Breast epithelium (tissue), 4 donors: ENCODE measurements at regions not wholly inside any gene's neighbourhood (a gene's known extent, or its start where the extent isn't known, plus 50 kb on each side); places are given as distances from the start of the nearest gene placed in this dataset.
"Not testable (repeated sequence)": the region's sequence is repeated elsewhere in the genome, so short reads cannot be mapped to it uniquely, and the experiment has no call there.

Source experiments
- DNase-seq, 2 donors: peaks; one replicate each; pipeline ENCODE4 v3.0.0-alpha.2; 2019; ENCODE audit warnings: low spot score in 2 of 2
- H3K27ac ChIP-seq, 2 donors: fragments of 200-600 bp; sonication (generic) in 1 of 2; one replicate each; pipeline ENCODE4 v1.5.1; 2016 to 2019; ENCODE audit warnings: mild to moderate bottlenecking in 1 of 2
- H3K27me3 ChIP-seq, 2 donors: fragments of 200-600 bp; sonication (generic) in 1 of 2; one replicate each; pipeline versions ENCODE4 v1.5.1 to v1.6.0; 2017 to 2019; ENCODE audit warnings: control low read depth in 1 of 2, mild to moderate bottlenecking in 1 of 2
- H3K36me3 ChIP-seq: fragments of 200-600 bp; one replicate; pipeline ENCODE4 v1.5.1; 2019
- H3K4me1 ChIP-seq, 2 donors: fragments of 200-600 bp; sonication (generic); one replicate each; pipeline ENCODE4 v1.5.1; 2016 to 2019; ENCODE audit warnings: control low read depth in 1 of 2
- H3K4me3 ChIP-seq, 3 donors: fragments of 200-600 bp; sonication (generic); 1 replicate in 2 of 3; 2 replicates in 1 of 3; pipeline ENCODE4 v1.5.1; 2016 to 2019; ENCODE audit warnings: mild to moderate bottlenecking in 3 of 3, moderate library complexity in 2 of 3
- H3K9me3 ChIP-seq, 2 donors: fragments of 200-600 bp; sonication (generic) in 1 of 2; one replicate each; pipeline ENCODE4 v1.5.1; 2016 to 2019; ENCODE audit warnings: control low read depth in 1 of 2
- CTCF ChIP-seq, 3 donors: fragments of 450-650 bp; IDR thresholded peaks; one replicate each; pipeline ENCODE4 v1.5.1; 2016 to 2017; ENCODE audit warnings: antibody characterized with exemption in 3 of 3, mild to moderate bottlenecking in 3 of 3, moderate library complexity in 3 of 3
- POLR2A ChIP-seq: fragments of 450-650 bp; IDR thresholded peaks from one replicate; pipeline ENCODE4 v1.6.1; 2016; ENCODE audit warnings: antibody characterized with exemption, mild to moderate bottlenecking, moderate library complexity
- POLR2AphosphoS5 ChIP-seq, 3 donors: sonication (generic); formaldehyde crosslinking; IDR thresholded peaks; one replicate each; pipeline ENCODE4 v1.6.1; 2017; ENCODE audit warnings: antibody characterized with exemption in 3 of 3
- intact Hi-C: fragments of 100-400 bp; cut with DNase I; formaldehyde crosslinking; loops from one replicate; pipeline ENCODE4 v1.15.1; 2023; ENCODE audit warnings: low total_unique reads

DNA sequence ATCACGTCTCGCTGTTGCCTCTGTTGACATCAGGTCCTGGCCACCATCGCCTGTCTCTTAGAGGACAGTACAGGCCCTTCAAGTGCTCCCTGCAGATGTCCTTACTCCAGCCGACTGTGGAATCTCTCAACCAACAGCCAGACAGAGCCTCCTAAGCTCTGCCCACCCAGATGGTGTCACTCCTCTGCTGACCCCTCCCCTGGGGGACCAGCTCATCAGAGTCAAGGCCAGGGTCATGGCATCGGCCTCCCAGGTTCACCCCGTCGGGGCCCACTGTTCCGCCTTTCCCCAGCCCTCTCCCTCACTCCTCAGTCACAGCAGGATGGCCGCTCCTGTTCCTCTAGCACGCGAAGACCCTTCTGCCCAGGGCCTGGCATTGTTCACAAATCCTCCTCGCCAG lies 157.3 kb upstream of the TMEM132C start:
- Histone ChIP-seq H3K4me1 (no peaks in the 10 kb centered on the region), H3K36me3 (no peaks in the 10 kb centered on the region), H3K9me3 (no peaks in the 10 kb centered on the region), H3K27me3 (no peaks in the 10 kb centered on the region), H3K4me3 (no peak overlapping the region), H3K27ac (no peak overlapping the region)
- intact Hi-C loops, result no loop called here
- no peak for DNase-seq
- no peak for TF ChIP-seq CTCF (IDR thresholded peaks at IDR 0.05)
- no peak for TF ChIP-seq POLR2AphosphoS5 (IDR thresholded peaks at IDR 0.05)
- no peak for TF ChIP-seq POLR2A

DNA sequence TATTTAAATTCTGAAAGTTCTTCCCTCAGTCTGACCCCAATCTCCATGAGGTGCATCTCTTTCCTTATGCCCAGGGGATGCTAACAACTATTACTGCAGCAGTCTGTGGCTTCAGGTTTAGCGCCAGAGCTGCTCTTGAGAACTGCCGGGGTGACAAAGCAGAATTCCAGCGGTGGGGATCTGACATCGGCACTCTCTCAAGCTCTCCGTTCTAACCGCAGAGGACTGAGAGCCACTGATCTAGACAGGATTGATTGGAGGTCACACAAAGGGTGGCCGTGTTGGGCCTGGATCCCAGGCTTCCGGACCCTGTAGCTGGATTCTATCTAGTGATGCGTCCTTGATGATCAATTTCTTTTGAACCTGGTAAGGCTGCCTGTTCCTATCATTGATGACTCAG lies 155.6 kb upstream of the TMEM132C start:
- no peak for DNase-seq
- TF ChIP-seq CTCF (IDR thresholded peaks at IDR 0.05), result no peak
- TF ChIP-seq POLR2AphosphoS5 (IDR thresholded peaks at IDR 0.05), result no peak
- TF ChIP-seq POLR2A, result no peak
- intact Hi-C loops, result no loop called here
- no peaks in the 10 kb centered on the region for H3K4me1 ChIP-seq
- H3K4me3 ChIP-seq, result no peak overlapping the region
- H3K36me3 ChIP-seq, result no peaks in the 10 kb centered on the region
- no peaks in the 10 kb centered on the region for H3K9me3 ChIP-seq
- no peak overlapping the region for H3K27ac ChIP-seq
- no peaks in the 10 kb centered on the region for H3K27me3 ChIP-seq

DNA sequence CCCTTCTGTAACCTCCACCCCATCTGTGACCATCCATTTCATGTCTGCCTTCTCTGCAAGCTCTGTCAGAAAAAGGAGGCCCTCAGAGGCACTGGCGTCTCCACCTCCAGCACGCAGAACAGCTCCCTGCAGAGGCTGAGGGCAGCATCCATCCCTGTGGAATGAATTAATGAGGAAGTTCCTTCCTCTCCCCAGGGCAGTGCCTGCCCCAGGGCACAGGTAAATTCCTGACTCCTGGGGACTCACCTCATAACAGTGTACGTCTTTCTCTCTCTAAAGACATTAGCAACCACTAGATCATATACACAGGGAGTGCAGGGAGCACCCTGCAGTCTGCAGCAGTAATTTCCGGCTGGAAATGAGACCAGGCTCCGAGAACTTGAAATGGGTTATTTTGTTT lies 155.0 kb upstream of the TMEM132C start:
- intact Hi-C loops, result no loop called here
- Histone ChIP-seq H3K4me1 (no peaks in the 10 kb centered on the region), H3K4me3 (no peak overlapping the region), H3K27me3 (no peaks in the 10 kb centered on the region), H3K27ac (no peak overlapping the region), H3K9me3 (no peaks in the 10 kb centered on the region), H3K36me3 (no peaks in the 10 kb centered on the region)
- TF ChIP-seq CTCF (IDR thresholded peaks at IDR 0.05) (no peak), POLR2A (no peak), POLR2AphosphoS5 (IDR thresholded peaks at IDR 0.05) (no peak)
- no peak for DNase-seq

DNA sequence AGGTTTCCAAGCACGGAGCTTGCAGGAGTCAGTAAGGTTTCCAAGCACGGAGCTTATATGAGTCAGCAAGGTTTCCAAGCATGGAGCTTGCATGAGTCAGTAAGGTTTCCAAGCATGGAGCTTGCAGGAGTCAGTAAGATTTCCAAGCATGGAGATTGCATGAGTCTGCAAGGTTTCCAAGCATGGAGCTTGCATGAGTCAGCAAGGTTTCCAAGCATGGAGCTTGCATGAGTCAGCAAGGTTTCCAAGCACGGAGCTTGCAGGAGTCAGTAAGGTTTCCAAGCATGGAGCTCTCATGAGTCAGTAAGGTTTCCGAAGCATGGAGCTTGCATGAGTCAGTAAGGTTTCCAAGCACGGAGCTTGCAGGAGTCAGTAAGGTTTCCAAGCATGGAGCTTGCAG lies 153.7 kb upstream of the TMEM132C start:
- H3K4me1 ChIP-seq, H3K27ac ChIP-seq, DNase-seq, H3K36me3 ChIP-seq, intact Hi-C loops, H3K9me3 ChIP-seq, H3K4me3 ChIP-seq, H3K27me3 ChIP-seq: not testable (repeated sequence)

DNA sequence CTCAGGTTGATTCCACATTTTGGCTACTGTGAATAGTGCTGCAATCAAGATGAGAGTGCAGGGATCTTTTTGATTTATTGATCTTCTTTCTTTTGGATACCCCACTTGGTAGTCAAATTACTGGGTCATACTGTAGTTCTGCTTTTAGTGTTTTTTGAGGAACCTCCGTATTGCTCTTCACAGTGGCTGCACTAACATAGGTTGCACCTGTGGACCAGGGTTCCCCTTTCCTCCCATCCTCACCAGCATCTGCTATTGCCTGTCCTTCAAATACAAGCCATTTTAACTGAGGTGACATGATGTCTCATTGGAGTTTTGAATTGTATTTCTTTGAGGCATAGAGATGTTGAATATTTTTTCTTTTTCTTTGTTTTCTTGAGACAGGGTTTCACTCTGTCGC lies 152.5 kb upstream of the TMEM132C start:
- Histone ChIP-seq H3K36me3 (no peaks in the 10 kb centered on the region), H3K27ac (no peak overlapping the region), H3K9me3 (no peaks in the 10 kb centered on the region), H3K27me3 (no peaks in the 10 kb centered on the region), H3K4me1 (no peaks in the 10 kb centered on the region), H3K4me3 (no peak overlapping the region)
- no peak for DNase-seq
- TF ChIP-seq POLR2A (no peak), POLR2AphosphoS5 (IDR thresholded peaks at IDR 0.05) (no peak), CTCF (IDR thresholded peaks at IDR 0.05) (no peak)
- intact Hi-C loops, result no loop called here

GRCh38 chr12:128116537-128116936 lies 150.4 kb upstream of the TMEM132C start:
- no peak overlapping the region for H3K27ac ChIP-seq
- no peaks in the 10 kb centered on the region for H3K36me3 ChIP-seq
- no peaks in the 10 kb centered on the region for H3K27me3 ChIP-seq
- intact Hi-C loops, result no loop called here
- no peak overlapping the region for H3K4me3 ChIP-seq
- no peaks in the 10 kb centered on the region for H3K4me1 ChIP-seq
- no peak for DNase-seq
- TF ChIP-seq CTCF (IDR thresholded peaks at IDR 0.05), result no peak
- TF ChIP-seq POLR2A, result no peak
- TF ChIP-seq POLR2AphosphoS5 (IDR thresholded peaks at IDR 0.05), result no peak
- no peaks in the 10 kb centered on the region for H3K9me3 ChIP-seq
